GM21737 (cell line): ENCODE measurements at regions not wholly inside any gene's neighbourhood (a gene's known extent, or its start where the extent isn't known, plus 50 kb on each side); places are given as distances from the start of the nearest gene placed in this dataset.
"Not testable (repeated sequence)": the region's sequence is repeated elsewhere in the genome, so short reads cannot be mapped to it uniquely, and the experiment has no call there.

Experiments
- ATAC-seq: cut with Tn5 transposase; IDR thresholded peaks from one replicate; pipeline ENCODE4 v1.9.1; 2021; ENCODE audit warnings: mild to moderate bottlenecking, moderate library complexity; ENCODE audit not compliant: unreplicated experiment

- no peak for ATAC-seq
These were observed 229.7 kb downstream of the MRPS30 start for GRCh38 chr5:45038366-45038987.

GRCh38 chr5:45042283-45042682 lies 233.5 kb downstream of the MRPS30 start:
- no peak for ATAC-seq

- no peak for ATAC-seq
These were observed 248.8 kb downstream of the MRPS30 start for GRCh38 chr5:45057564-45057963.

- no peak for ATAC-seq
These were observed 252.0 kb downstream of the MRPS30 start for GRCh38 chr5:45060724-45061123.

- no peak for ATAC-seq
These were observed 253.3 kb downstream of the MRPS30 start for GRCh38 chr5:45062044-45062443.

- ATAC-seq: no peak
These were observed 272.3 kb downstream of the MRPS30 start for GRCh38 chr5:45081082-45081481.

- ATAC-seq: no peak
These were observed 281.1 kb downstream of the MRPS30 start for GRCh38 chr5:45089870-45090269.

GRCh38 chr5:45093377-45093776 lies 284.6 kb downstream of the MRPS30 start:
- ATAC-seq: no peak

- ATAC-seq: no peak
These were observed 286.2 kb downstream of the MRPS30 start for GRCh38 chr5:45094876-45095440.

- ATAC-seq: no peak
These were observed 289.7 kb downstream of the MRPS30 start for GRCh38 chr5:45098483-45098882.

GRCh38 chr5:45101146-45101545 lies 292.4 kb downstream of the MRPS30 start:
- ATAC-seq: no peak

- ATAC-seq: no peak
These were observed 296.8 kb downstream of the MRPS30 start for GRCh38 chr5:45105491-45105994.

- ATAC-seq: no peak
These were observed 300.3 kb downstream of the MRPS30 start for GRCh38 chr5:45109062-45109461.

- no peak for ATAC-seq
These were observed 300.9 kb downstream of the MRPS30 start for GRCh38 chr5:45109636-45110035.

GRCh38 chr5:45110399-45110798 lies 301.7 kb downstream of the MRPS30 start:
- no peak for ATAC-seq

- no peak for ATAC-seq
These were observed 305.0 kb downstream of the MRPS30 start for GRCh38 chr5:45113726-45114125.

GRCh38 chr5:45132972-45133371 lies 324.2 kb downstream of the MRPS30 start:
- no peak for ATAC-seq

- ATAC-seq: no peak
These were observed 354.2 kb downstream of the MRPS30 start for GRCh38 chr5:45162974-45163373.

GRCh38 chr5:45171563-45171962 lies 362.8 kb downstream of the MRPS30 start:
- ATAC-seq: no peak

- ATAC-seq: not testable (repeated sequence)
These were observed 363.9 kb downstream of the MRPS30 start for GRCh38 chr5:45172634-45173033.

GRCh38 chr5:45179686-45180085 lies 370.9 kb downstream of the MRPS30 start:
- ATAC-seq: no peak

- no peak for ATAC-seq
These were observed 380.3 kb downstream of the MRPS30 start for GRCh38 chr5:45189042-45189441.

- ATAC-seq: no peak
These were observed 380.7 kb downstream of the MRPS30 start for GRCh38 chr5:45189481-45189880.
